ENCODE measurements at regions not wholly inside any gene's neighbourhood (a gene's known extent, or its start where the extent isn't known, plus 50 kb on each side); places are given as distances from the start of the nearest gene placed in this dataset.

DNA sequence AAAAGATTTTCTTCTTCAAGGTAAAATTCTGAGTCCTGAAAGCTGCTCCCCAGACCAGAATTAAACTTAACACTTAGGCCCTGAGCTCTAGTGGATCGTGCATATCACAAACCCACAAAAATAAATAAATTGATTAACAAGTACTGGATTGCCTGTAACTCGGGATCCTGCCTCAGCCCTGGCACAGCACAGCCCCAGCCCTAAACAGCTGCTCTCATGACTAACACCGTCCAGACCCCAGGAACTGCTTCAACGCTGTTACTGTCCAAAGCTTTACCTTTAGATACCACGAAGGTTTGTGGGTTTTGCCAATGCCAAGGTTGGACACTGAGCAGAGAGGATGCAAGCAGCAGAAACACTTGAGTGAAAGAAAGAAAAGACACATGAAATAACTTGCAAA lies 172.5 kb downstream of the COPRS start:
- no peak for TF ChIP-seq EZH2phosphoT487 (IDR thresholded peaks at IDR 0.05)
- TF ChIP-seq, protein P1, sequence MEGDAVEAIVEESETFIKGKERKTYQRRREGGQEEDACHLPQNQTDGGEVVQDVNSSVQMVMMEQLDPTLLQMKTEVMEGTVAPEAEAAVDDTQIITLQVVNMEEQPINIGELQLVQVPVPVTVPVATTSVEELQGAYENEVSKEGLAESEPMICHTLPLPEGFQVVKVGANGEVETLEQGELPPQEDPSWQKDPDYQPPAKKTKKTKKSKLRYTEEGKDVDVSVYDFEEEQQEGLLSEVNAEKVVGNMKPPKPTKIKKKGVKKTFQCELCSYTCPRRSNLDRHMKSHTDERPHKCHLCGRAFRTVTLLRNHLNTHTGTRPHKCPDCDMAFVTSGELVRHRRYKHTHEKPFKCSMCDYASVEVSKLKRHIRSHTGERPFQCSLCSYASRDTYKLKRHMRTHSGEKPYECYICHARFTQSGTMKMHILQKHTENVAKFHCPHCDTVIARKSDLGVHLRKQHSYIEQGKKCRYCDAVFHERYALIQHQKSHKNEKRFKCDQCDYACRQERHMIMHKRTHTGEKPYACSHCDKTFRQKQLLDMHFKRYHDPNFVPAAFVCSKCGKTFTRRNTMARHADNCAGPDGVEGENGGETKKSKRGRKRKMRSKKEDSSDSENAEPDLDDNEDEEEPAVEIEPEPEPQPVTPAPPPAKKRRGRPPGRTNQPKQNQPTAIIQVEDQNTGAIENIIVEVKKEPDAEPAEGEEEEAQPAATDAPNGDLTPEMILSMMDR (IDR thresholded peaks at IDR 0.05), result no peak
